H9 (cell line): ENCODE measurements at regions not wholly inside any gene's neighbourhood (a gene's known extent, or its start where the extent isn't known, plus 50 kb on each side); places are given as distances from the start of the nearest gene placed in this dataset.

ENCODE experiments used
- DNase-seq: peaks from one replicate; pipeline ENCODE4 v3.0.0-alpha.2; 2017
- H2AFZ ChIP-seq: one replicate; pipeline ENCODE4 v1.6.1; 2013; ENCODE audit warnings: mild to moderate bottlenecking, low read length, control low read depth, moderate library complexity
- H2AK5ac ChIP-seq: 2 replicates; pipeline ENCODE4 v1.6.1; 2013; ENCODE audit warnings: low read length, control low read depth, mixed read lengths; ENCODE audit not compliant: insufficient read length
- H2BK120ac ChIP-seq: one replicate; pipeline ENCODE4 v1.6.1; 2013; ENCODE audit warnings: low read depth, mild to moderate bottlenecking, low read length, control low read depth, inconsistent platforms; ENCODE audit not compliant: poor library complexity, severe bottlenecking
- H2BK12ac ChIP-seq: 2 replicates; pipeline ENCODE4 v1.6.1; 2013; ENCODE audit warnings: low read length, control low read depth, mixed read lengths, low read depth; ENCODE audit not compliant: insufficient read length
- H2BK15ac ChIP-seq: 2 replicates; pipeline ENCODE4 v1.6.1; 2013; ENCODE audit warnings: low read depth, low read length, control low read depth
- H2BK20ac ChIP-seq: one replicate; pipeline ENCODE4 v1.6.1; 2013; ENCODE audit warnings: low read depth, mild to moderate bottlenecking, low read length, control low read depth, inconsistent platforms; ENCODE audit not compliant: poor library complexity, severe bottlenecking
- H2BK5ac ChIP-seq: 2 replicates; pipeline ENCODE4 v1.6.1; 2013; ENCODE audit warnings: low read length, control low read depth, mixed read lengths; ENCODE audit not compliant: insufficient read length
- H3K14ac ChIP-seq: 2 replicates; pipeline ENCODE4 v1.6.1; 2013; ENCODE audit warnings: low read length, control low read depth; ENCODE audit not compliant: insufficient read depth
- H3K18ac ChIP-seq: 2 replicates; pipeline ENCODE4 v1.6.1; 2013; ENCODE audit warnings: low read depth, mild to moderate bottlenecking, mixed read lengths, low read length, control low read depth; ENCODE audit not compliant: insufficient read length
- H3K23ac ChIP-seq: 2 replicates; pipeline ENCODE4 v1.6.1; 2013; ENCODE audit warnings: low read length, control low read depth, mixed read lengths, low read depth; ENCODE audit not compliant: insufficient read length
- H3K23me2 ChIP-seq: 2 replicates; pipeline ENCODE4 v1.6.1; 2013; ENCODE audit warnings: low read depth, mild to moderate bottlenecking, mixed read lengths, low read length, control low read depth; ENCODE audit not compliant: insufficient read length, poor library complexity, severe bottlenecking
- H3K27ac ChIP-seq: 2 replicates; pipeline ENCODE4 v1.5.1; 2013; ENCODE audit warnings: low read length, control low read depth, mixed read lengths, low read depth; ENCODE audit not compliant: insufficient read length
- H3K27me3 ChIP-seq: 2 replicates; pipeline ENCODE4 v1.6.1; 2013; ENCODE audit warnings: low read length, control low read depth, inconsistent platforms; ENCODE audit not compliant: insufficient read depth
- H3K4ac ChIP-seq: 2 replicates; pipeline ENCODE4 v1.6.1; 2013; ENCODE audit warnings: low read depth, mild to moderate bottlenecking, control low read depth, inconsistent platforms, low read length, moderate library complexity
- H3K4me1 ChIP-seq: 2 replicates; pipeline ENCODE4 v1.6.1; 2013; ENCODE audit warnings: low read length, control low read depth, inconsistent platforms; ENCODE audit not compliant: insufficient read depth
- H3K4me2 ChIP-seq: 2 replicates; pipeline ENCODE4 v1.6.1; 2013; ENCODE audit warnings: low read length, control low read depth, mixed read lengths; ENCODE audit not compliant: insufficient read length, insufficient read depth
- H3K56ac ChIP-seq: 2 replicates; pipeline ENCODE4 v1.6.1; 2013; ENCODE audit warnings: low read depth, mild to moderate bottlenecking, mixed read lengths, low read length, control low read depth; ENCODE audit not compliant: insufficient read length
- H3K79me1 ChIP-seq: 2 replicates; pipeline ENCODE4 v1.6.1; 2013; ENCODE audit warnings: low read depth, mild to moderate bottlenecking, moderate library complexity, low read length, control low read depth, inconsistent platforms; ENCODE audit not compliant: insufficient read depth, poor library complexity, severe bottlenecking
- H3K79me2 ChIP-seq: 2 replicates; pipeline ENCODE4 v1.6.1; 2013; ENCODE audit warnings: low read length, control low read depth, inconsistent platforms; ENCODE audit not compliant: insufficient read depth
- H3K9ac ChIP-seq: 2 replicates; pipeline ENCODE4 v1.6.1; 2013; ENCODE audit warnings: low read length, control low read depth, mixed read lengths; ENCODE audit not compliant: insufficient read length; ENCODE audit errors: extremely low read depth
- H3K9me3 ChIP-seq: one replicate; pipeline ENCODE4 v1.6.1; 2013; ENCODE audit warnings: low read depth, low read length, inconsistent platforms; ENCODE audit not compliant: control insufficient read depth
- H3T11ph ChIP-seq: one replicate; pipeline ENCODE4 v1.6.1; 2013; ENCODE audit warnings: mild to moderate bottlenecking, low read length, control low read depth, inconsistent platforms
- H4K20me1 ChIP-seq: one replicate; pipeline ENCODE4 v1.6.1; 2013; ENCODE audit not compliant: control insufficient read depth, insufficient read length, insufficient read depth
- H4K5ac ChIP-seq: 2 replicates; pipeline ENCODE4 v1.6.1; 2013; ENCODE audit warnings: low read depth, mild to moderate bottlenecking, mixed read lengths, low read length, control low read depth; ENCODE audit not compliant: insufficient read length
- H4K8ac ChIP-seq: replicated peaks from 2 replicates; pipeline ENCODE4 v1.6.1; 2013; ENCODE audit warnings: low read length, control low read depth, mixed read lengths, low read depth; ENCODE audit not compliant: insufficient read length
- H4K91ac ChIP-seq: 2 replicates; pipeline ENCODE4 v1.6.1; 2013; ENCODE audit warnings: low read depth, mild to moderate bottlenecking, moderate library complexity, mixed read lengths, low read length, control low read depth; ENCODE audit not compliant: insufficient read length
- H3K27ac Mint-ChIP-seq, 3 experiments: 2 replicates in 2 of 3; 3 replicates in 1 of 3; pipeline ENCODE4 v1.8.0; 2020 to 2021; ENCODE audit warnings: mixed read lengths in 3 of 3, mild to moderate bottlenecking in 1 of 3, moderate library complexity in 1 of 3
- H3K27me3 Mint-ChIP-seq: 2 replicates; pipeline ENCODE4 v1.8.0; 2021; ENCODE audit warnings: low read depth, mild to moderate bottlenecking, moderate library complexity, mixed read lengths
- H3K36me3 Mint-ChIP-seq, 3 experiments: 2 replicates in 2 of 3; 3 replicates in 1 of 3; pipeline ENCODE4 v1.8.0; 2020 to 2021; ENCODE audit warnings: low read depth in 3 of 3, mixed read lengths in 3 of 3; ENCODE audit not compliant: insufficient read depth in 1 of 3
- H3K4me1 Mint-ChIP-seq, 2 experiments: 2 replicates each; pipeline ENCODE4 v1.8.0; 2020; ENCODE audit warnings: mixed read lengths in 2 of 2
- H3K4me3 Mint-ChIP-seq, 2 experiments: 2 replicates in 1 of 2; 3 replicates in 1 of 2; pipeline ENCODE4 v1.8.0; 2020 to 2021; ENCODE audit warnings: mild to moderate bottlenecking in 2 of 2, mixed read lengths in 2 of 2, moderate library complexity in 1 of 2
- H3K9me3 Mint-ChIP-seq, 2 experiments: 2 replicates in 1 of 2; 3 replicates in 1 of 2; pipeline ENCODE4 v1.8.0; 2020; ENCODE audit warnings: mild to moderate bottlenecking in 2 of 2, mixed read lengths in 2 of 2, moderate library complexity in 1 of 2
- CTCF ChIP-seq: fragments of 200-600 bp; sonication (generic); conservative IDR thresholded peaks from 3 replicates; pipeline ENCODE4 v1.8.0; 2021; ENCODE audit warnings: antibody characterized with exemption, mild to moderate bottlenecking
- whole genome bisulfite sequencing: extraction: QIAGEN DNeasy Blood & Tissue Kit; methylation state at CpG from one replicate; pipeline ENCODE4 v1.1.7; 2013; ENCODE audit warnings: missing lambda C conversion rate, low lambda C conversion rate, mixed read lengths; ENCODE audit not compliant: insufficient read length; ENCODE audit errors: extremely low coverage; 5-methylcytosine and 5-hydroxymethylcytosine counted together

- H2BK12ac ChIP-seq, result no peak overlapping the region
- H3K4me1 Mint-ChIP-seq, result no peaks in the 10 kb centered on the region
- H3K23ac ChIP-seq, result no peak overlapping the region
- peaks cover 29 to 32% of the 10 kb centered on the region in 2 experiments for H3K9me3 Mint-ChIP-seq
- H4K20me1 ChIP-seq, result no peaks in the 10 kb centered on the region
- no peak overlapping the region for H3K9ac ChIP-seq
- no CpG with 5 or more reads among the region's 9 CpGs for WGBS
- no peak overlapping the region for H3K4ac ChIP-seq
- no peaks in the 10 kb centered on the region for H3K27me3 ChIP-seq
- H2BK120ac ChIP-seq, result no peak overlapping the region
- H3K36me3 Mint-ChIP-seq, result peaks cover 0 to 15% (median 0%) of the 10 kb centered on the region in 3 experiments; a peak in 3 of 7 replicates
- peaks cover 14% of the 10 kb centered on the region for H3K27me3 Mint-ChIP-seq
- H3K4me2 ChIP-seq, result no peak overlapping the region
- H4K91ac ChIP-seq, result no peak overlapping the region
- no peak overlapping the region for H2BK15ac ChIP-seq
- H3K23me2 ChIP-seq, result no peaks in the 10 kb centered on the region
- no peak overlapping the region for H3T11ph ChIP-seq
- H3K27ac Mint-ChIP-seq, result no peak overlapping the region
- no peak for DNase-seq
- no peak overlapping the region for H3K4me3 Mint-ChIP-seq
- H2AK5ac ChIP-seq, result no peak overlapping the region
- H2BK20ac ChIP-seq, result no peak overlapping the region
- no peak overlapping the region for H3K56ac ChIP-seq
- no peak overlapping the region for H4K5ac ChIP-seq
- H3K79me2 ChIP-seq, result no peaks in the 10 kb centered on the region
- no peak overlapping the region for H2AFZ ChIP-seq
- H3K27ac ChIP-seq, result no peak overlapping the region
- no peak overlapping the region for H3K14ac ChIP-seq
- no peaks in the 10 kb centered on the region for H3K9me3 ChIP-seq
- H3K4me1 ChIP-seq, result no peaks in the 10 kb centered on the region
- TF ChIP-seq CTCF, result no peak
- no peak overlapping the region for H3K18ac ChIP-seq
- H3K79me1 ChIP-seq, result no peaks in the 10 kb centered on the region
- H4K8ac ChIP-seq, result no peak overlapping the region
- H2BK5ac ChIP-seq, result no peak overlapping the region
Observed at GRCh38 chr14:101489092-101489760, 72.1 kb upstream of the DIO3 start.
